ENCODE measurements at regions not wholly inside any gene's neighbourhood (a gene's known extent, or its start where the extent isn't known, plus 50 kb on each side); places are given as distances from the start of the nearest gene placed in this dataset.
A peak's percentile ranks its signal among the peaks of the same experiment; 100 is the strongest.

DNA sequence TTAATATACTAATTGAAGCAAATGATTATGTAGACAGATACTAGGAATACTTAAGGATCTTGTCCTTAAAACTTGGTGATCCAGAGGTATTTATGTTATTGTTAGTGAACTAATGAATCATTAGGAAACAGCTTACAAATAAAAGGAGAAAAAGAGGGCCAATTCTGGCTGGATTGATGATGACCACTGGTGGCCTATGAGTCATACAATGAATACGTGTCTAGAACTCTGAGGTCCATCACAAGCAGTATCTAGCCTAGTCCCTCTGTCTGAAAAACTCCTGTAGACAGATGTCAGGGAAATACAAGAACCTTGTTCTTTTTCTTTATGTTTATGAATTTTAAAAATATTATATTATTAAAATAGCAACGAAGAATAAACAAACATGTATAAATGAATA lies 51.7 kb upstream of the RTL1 start:
- DNase-seq (ENCODE audit: low read depth): peak; percentile 18

DNA sequence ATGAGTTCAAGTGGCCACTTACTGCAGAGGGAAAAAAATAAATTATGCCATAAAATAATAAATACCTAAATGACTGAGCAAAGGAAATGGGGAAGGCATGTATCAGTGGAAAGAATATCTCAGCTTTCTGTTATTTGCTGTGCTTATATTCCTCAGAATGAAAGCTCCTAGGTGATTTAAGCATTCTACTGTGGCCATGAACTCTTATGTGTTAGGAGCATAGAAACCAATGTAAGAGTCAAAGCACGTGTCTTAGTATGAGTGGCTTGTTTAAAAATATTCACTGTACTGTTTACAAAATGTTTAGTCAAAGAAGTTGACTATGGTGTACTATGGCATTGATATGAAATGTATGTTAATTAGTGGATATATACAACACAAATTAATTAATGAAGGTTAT lies 59.0 kb upstream of the RTL1 start:
- no peak for DNase-seq (ENCODE audit: low read depth)

DNA sequence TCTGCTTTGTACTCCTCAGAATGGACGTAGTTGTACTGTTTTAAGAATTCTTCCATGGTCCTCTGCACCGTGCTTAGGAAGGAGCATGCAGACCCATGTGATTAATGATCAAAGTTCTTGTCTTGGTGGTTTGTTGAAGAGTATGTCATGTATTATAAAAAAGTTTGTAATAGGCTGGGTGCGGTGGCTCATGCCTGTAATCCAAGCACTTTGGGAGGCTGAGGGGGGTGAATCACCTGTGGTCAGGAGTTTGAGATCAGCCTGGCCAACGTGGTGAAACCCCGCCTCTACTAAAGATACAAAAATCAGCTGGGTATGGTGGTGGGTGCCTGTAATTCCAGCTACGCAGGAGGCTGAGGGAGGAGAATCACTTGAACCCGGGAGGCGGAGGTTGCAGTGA lies 61.8 kb upstream of the RTL1 start:
- DNase-seq (ENCODE audit: low read depth): no peak

DNA sequence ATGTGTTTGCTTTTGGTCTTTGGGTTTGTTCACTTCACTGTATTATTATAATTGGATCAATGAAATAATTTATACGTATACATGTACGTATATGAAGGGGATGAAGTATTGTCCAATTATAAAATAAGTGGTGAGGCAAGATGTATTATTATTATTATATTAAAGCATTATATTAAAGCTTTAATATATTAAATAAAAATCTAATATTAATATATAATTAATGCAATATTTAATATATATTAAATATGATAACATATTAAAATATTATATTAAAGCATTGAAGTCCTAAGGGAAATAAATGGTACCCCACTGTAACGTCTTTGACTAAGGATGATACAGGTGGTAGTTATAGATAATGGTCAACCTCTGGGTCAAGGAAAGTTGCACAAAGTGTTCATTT lies 63.7 kb upstream of the RTL1 start:
- DNase-seq (ENCODE audit: low read depth): no peak

DNA sequence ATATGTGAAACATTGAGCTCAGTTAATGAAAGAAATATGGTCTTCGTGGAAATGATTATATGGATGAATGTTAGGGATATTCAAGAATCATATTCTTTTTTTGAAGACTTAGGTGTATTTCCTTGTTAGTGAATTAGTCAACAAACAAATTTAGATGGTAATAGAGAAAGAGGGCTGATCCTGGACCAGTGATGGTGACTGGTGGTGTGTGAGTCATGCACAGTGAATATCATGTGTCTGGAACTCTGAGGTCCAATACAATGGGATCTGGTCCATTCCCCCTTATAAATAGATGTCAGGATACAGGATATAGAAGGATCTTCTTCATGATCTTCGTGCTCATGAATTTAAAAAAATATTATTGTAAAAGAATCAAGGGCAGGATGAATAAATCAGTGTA lies 64.4 kb upstream of the RTL1 start:
- DNase-seq (ENCODE audit: low read depth): no peak

DNA sequence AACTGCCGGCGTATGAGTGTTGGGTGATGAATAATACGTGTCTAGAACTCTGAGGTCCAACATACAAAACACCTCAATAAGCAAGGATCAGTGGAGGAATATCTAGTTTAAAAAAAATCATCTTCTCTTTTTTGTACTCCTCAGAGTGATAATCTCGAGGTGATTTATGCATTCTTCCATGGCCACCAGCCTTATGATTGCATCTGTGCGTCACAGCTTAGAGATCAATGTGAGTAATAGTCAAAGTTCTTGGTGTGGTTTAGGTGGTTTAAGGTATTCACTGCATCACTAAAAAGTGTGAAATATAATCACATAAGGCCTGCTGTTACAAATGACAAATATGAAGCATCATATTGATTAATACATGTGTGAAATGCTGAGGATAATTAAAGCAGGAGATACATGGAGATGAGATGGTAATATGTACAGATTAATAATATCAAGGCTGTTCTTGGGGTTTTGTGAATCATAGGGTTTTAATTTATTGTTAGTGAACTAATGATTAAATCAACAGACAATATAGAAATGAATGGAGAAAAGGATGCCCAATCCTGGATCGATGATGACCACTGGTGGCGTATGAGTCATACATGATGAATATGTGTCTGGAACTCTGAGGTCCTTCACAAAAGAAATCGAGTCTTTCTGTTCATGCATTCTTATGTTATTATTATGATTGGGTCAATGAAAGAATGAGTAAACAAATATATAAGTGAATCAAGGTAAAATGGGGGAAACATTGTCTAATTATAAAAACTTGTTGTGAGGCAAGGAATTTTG lies 68.8 kb upstream of the RTL1 start:
- DNase-seq (ENCODE audit: low read depth): no peak

DNA sequence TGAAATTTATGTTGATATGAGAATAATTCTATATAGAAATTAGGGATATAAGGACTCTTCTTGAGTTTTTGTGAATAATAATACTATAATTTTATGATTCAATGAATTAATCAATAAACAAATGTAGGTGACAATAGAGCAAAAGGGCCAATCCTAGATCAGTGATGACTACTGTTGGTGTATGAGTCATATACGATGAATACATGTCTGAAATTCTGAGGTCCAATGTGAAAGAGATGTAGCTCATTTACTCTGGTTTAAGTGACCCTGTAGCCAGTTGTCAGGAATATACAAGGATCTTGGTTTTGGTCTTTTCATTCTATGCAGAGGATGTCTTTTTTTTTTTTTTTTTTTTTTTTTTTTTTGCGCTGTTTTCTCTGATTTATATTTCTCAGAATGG lies 72.1 kb upstream of the RTL1 start:
- DNase-seq (ENCODE audit: low read depth): no peak

DNA sequence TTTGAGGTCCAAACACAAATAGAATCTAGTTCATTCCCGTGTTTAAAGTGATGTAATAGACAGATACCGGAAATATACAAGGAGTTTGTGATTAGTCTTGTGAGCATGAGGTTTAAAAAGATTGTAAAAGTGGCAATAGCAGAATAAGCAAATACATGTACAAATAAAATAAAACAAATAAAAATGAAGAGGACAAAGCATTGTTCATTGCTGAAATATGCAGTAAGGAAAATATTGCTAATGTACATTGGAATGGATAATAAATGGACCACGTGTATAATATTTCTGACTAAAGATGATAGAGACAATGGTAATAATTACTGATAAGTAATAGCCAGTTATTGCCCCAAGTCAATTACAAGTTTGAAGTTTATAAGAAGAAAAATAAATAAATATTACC lies 75.6 kb upstream of the RTL1 start:
- no peak for DNase-seq (ENCODE audit: low read depth)

DNA sequence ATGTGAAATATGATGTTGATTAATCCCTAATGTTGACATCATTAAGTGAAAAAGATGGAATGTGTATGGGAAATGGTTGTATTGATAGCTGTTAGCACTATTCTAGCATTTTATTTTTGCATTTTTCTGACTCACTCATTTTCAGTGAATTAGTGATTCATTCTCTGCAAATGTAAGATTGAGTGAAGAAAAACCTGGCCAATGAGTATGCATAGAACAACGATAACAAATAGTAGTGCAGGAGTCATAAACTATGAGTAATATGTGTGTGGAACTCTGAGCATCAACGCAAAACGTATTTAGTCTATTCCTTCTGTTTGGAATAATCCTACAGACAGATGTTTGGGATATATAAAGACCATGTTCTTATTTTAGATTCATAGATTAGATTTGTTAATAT lies 76.3 kb upstream of the RTL1 start:
- DNase-seq (ENCODE audit: low read depth): peak; percentile 21

DNA sequence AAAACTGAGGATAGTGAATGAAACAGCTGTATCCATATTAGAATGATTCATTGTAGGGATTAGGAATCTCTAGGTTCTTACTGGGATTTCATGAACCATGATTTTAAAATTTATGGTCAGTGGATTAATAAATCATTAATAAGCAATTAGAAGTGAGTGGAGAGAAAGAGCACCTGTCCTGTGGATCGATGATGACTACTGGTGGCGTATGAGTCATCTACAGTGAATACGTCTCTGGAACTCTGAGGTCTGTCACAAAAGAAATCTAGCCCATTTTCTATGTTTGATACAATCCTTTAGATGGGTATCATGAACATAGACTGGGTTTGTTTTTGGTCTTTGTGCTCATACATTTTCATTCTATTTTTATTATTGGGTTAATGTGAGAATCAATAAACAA lies 77.3 kb upstream of the RTL1 start:
- no peak for DNase-seq (ENCODE audit: low read depth)

DNA sequence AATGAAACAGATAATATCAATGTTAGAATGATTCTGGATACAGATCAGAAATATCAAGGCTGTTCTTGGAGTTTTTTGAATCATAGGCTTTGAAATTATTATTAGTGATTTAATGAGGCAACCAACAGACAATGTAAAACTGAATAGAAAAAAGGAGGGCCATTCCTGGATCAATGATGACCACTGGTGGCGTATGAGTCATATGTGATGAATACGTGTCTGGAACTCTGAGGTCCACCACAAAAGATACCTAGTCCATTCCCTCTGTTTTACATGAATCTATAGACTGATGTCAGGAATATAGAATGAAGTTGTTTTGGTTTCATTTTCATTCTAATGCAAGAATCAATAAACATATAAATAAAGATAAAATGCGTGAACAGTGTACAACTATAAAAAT lies 78.3 kb upstream of the RTL1 start:
- no peak for DNase-seq (ENCODE audit: low read depth)

DNA sequence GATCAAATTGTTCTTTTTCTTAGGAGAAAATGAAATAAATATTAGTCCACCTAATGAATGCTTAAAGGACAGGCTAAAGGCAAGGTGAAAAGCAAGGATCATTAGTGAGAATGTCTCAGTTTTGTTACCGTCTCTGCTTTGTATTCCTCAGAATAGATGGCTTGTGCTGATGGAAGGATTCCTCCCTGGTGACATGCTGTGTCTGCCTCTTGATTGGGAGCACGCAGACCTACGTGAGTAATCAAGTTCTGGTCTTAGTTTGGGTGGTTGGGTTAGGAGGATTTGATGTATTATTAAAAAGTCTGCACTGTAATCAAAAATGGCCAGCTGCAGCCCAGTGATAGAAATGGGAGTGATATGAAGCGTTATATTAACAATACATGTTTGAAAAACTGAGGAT lies 78.8 kb upstream of the RTL1 start:
- DNase-seq (ENCODE audit: low read depth): no peak

DNA sequence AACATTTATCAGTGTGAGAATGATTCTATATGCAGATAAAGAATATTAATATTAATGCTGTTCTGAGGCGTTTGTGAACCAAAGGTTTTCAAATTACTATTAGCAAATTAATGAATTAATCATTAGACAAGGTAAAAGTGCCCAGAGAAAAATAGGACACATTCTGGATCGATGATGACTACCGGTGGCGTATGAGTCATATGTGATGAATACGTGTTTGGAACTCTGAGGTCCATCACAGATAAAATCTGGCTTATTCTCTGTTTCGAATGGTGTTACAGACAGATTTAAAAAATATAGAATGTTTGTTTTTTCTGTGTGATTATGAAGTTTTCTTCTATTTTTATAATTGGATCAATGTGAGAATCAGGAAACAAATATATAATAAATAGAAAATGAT lies 79.2 kb upstream of the RTL1 start:
- no peak for DNase-seq (ENCODE audit: low read depth)

DNA sequence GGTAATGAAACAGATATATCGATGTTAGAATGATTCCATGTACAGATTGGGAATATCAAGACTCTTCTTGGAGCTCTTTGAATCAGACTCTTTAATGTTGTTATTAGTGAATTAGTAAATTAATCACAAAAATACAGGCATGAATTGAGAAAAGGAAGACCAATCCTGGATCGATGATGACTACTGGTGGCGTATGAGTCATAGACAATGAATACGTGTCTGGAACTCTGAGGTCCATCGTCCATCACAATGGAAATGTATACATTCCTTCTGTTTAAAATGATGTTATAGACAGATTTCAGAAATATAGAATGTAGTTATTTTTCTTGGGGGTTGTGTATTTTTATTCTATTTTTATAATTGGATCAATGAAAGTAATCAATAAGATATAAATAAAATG lies 80.2 kb upstream of the RTL1 start:
- DNase-seq (ENCODE audit: low read depth): no peak

DNA sequence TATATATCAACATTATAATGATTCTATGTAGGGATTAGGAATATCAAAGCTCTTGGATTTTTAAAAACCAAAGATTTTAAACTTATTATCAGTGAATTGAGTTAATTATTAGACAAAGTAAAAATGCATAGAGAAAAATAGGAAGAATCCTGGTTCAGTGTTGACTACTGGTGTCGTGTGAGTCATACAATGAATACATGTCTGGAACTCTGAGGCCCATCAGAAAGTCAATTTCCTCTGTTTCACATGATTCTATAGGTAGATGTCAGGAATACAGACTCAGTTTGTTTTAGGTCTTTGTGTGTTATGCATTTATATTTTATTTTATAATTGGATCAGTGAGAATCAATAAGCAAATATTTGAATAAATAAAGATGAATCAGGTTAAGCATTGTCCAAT lies 84.5 kb upstream of the RTL1 start:
- no peak for DNase-seq (ENCODE audit: low read depth)

DNA sequence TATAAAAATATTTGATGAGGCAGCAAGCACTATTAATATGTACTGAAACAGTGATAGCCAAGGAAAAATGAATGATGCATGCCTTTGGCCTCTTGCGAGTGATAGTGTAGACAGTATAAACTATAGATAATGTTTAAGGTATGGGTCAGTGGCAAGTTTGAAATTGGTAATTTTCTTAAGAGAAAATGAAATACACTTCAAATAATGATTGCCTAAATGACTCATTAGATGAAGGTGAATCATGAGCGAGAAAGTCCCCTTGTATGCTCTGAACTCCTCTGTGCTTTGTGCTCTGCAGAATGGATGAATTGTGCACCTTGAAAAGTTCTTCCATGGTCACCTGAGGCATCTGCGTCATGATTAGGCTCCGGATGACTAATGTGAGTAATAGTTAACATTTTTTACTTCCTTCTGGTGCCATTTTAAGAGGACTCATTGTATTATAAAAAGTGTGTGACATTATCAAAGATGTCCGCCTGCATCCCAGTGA lies 84.9 kb upstream of the RTL1 start:
- DNase-seq (ENCODE audit: low read depth): no peak

DNA sequence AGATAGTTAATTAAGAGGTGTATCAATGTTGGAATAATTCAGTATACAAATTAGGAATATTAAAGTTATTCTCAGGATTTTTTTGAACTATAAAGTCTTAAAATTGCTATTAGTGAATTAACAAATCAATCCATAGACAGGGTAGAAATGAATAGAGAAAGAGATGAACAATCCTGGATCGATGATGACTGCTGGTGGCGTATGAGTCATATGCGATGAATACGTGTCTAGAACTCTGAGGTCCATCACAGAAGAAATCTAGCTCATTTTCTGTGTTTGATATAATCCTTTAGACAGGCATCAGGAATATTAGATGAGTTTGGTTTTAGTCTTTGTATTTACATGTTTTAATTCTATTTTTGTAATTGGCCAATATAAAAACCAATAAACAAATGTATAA lies 85.4 kb upstream of the RTL1 start:
- no peak for DNase-seq (ENCODE audit: low read depth)

DNA sequence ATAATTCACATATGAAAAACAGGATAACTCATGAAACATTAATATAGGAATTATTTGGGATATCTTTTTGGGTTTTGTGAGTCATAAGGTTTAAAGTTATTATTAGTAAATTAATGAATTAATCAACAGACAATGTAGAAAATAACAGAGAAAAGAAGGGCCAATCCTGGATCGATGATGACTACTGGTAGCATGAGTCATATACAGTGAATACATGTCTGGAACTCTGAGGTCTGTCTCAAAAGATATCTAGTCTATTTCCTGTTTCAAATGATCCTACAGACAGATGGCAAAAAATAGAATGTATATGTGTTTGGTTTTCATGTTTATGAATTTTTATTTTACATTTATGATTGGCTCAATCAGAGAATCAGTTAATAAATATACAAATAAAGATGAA lies 86.4 kb upstream of the RTL1 start:
- DNase-seq (ENCODE audit: low read depth): no peak

DNA sequence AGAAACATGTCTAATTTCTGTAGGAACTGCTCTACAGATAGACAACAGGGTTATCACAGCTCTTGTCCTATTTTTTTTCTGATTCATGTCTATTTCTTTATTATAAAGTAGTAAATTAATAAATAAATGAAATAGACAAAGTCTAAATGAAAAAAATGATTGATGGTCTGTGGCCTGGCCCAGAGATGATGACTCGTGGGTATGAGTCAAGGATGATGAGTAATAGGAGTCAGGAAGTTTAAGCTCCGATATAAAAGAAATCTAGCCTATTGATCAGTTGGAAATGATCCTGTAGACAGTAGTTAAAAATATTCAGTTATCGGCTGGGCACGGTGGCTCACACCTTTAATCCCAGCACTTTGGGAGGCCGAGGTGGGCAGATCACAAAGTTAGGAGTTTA lies 90.6 kb upstream of the RTL1 start:
- DNase-seq (ENCODE audit: low read depth): no peak

DNA sequence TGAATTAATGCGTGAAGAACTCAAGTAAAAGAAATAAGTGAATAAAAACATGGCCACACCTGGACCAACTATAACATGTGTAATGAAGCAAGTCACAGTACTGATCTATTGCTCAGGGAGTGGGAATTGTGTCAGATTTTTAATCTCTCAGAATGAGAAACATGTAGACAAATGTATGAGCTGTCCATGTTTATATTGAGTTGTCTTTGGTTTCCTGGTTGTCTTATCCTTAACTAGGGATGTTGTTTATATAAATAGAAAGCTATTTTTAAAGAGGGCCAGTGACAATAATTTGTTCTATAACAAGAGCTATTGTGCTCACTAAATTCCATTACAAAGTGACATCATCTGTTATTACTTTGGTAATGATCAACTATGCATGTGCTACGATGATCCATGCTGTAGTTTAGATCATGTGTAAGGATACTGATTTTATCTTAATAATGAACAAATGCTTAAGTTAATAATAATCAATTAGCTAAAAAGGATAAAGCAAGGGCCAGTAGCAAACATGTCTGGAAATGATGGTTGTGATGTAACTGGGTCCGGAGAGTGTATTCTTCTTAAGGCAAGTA lies 91.3 kb upstream of the RTL1 start:
- DNase-seq (ENCODE audit: low read depth): no peak

DNA sequence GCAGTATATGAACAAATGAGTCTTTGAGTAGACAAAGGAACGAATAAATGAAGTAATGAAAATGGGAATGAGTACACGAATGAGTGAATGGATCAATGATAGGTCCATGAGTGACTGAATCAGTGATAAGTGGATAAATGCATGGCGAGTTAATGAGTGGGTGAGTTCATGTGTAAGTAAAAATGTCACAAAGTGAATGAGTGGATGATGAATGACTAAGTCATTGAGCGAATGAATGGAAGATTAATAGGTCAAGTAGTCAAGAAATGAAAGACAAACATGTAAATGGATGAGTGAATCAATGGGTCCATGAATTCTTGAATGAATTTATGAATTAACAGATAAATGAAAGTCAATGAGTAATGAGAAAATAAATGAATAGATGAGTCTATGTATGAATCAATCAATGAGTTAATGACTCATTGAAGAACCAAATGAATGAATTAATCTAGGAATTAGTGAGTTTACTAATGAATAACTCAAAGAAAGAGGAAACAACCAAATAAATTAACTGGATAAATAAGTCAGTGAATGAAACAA lies 97.3 kb upstream of the RTL1 start:
- no peak for DNase-seq (ENCODE audit: low read depth)

DNA sequence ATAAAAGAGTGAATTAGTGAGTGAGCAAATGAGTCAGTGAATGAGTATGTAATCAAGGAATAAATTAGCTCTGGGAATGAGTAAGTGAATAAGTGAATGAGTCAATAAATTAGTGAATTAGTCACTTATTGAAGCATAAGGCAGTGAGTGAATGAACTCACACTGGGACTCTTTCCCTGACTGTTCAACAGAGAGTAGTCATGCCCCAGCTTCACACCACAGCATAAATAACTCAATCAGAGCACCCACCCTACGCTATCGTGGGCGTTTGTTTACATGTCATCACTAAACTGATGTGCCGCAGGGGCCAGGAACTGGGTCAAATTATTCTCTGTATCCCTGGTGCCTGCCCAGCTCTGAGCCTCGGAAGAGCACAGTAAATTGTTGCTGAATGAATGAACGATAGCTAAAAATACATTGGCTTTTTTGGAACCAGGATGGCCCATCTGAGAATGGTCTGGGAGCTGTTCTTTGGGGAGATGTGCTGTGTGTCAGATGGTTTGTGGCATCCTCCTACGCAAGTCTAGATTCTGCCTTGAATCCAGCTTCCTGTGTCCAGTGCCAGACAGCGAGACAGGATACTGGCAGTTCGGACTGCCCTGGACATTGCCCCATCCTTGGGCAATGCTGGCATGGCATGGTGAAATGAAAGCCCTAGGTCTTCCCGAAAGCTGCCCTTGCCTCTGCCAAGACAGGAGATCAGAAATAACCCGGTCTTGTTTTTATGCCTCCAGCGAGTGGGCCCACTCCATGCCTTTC lies 98.0 kb upstream of the RTL1 start:
- peak; percentile 38 for DNase-seq (ENCODE audit: low read depth)

DNA sequence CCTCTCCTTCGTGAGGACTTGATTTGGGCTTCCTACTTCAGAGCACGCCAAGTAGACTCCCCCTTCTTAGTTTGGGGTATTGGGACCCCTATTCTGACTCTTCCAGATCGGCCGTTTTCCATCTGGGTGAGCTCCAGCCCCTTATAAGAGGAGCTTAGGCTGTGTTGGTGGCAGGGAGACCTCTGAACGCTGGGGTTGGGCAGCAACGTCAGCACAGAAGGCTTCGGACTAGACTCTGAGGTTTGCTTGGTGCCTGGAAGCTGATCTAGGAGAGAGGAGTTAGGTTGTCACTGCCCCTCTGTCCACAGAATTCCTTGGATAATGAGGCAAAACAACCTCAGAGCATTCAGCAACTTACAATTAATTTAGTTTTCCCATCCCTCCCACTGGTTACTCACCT lies 99.2 kb upstream of the RTL1 start:
- no peak for DNase-seq (ENCODE audit: low read depth)
